ENCODE measurements at regions not wholly inside any gene's neighbourhood (a gene's known extent, or its start where the extent isn't known, plus 50 kb on each side); places are given as distances from the start of the nearest gene placed in this dataset.

DNA sequence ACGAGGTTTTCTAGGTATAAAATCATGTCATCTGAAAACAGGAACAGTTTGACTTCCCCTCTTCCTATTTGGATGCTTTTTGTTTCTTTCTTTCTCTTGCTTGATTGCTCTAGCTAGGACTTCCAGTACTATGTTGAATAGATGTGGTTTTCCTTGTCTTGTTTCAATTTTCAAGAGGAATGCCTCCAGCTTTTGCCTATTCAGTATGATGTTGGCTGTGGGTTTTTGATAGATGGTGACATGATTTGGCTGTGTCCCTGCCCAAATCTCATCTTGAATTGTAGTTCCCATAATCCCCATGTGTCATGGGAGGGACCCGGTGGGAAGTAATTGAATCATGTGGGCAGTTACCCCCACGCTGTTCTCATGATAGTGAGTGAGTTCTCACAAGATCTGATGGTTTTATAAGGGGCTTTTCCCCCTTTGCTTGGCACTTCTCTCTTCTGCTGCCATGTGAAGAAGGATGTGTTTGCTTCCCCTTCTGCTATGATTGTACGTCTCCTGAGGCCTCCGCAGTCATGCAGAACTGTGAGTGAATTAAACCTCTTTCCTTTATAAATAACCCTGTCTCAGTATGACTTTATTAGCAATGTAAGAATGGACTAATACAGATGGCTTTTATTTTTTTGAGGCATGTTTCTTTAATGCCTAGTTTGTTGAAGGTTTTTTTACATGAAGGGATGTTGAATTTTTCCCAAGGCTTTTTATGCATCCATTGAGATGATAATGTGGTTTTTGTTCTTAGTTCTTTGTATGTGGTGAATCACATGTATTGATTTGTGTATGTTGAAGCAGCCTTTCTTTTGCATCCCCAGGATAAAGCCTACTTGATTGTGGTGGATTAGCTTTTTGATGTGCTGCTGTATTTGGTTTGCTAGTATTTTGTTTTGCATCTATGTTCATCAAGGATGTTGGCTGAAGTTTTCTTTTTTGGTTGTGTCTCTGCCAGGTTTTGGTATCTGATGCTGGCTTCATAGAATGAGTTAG is 239.1 kb downstream of the THBS2 start:
- TF ChIP-seq, protein P1, sequence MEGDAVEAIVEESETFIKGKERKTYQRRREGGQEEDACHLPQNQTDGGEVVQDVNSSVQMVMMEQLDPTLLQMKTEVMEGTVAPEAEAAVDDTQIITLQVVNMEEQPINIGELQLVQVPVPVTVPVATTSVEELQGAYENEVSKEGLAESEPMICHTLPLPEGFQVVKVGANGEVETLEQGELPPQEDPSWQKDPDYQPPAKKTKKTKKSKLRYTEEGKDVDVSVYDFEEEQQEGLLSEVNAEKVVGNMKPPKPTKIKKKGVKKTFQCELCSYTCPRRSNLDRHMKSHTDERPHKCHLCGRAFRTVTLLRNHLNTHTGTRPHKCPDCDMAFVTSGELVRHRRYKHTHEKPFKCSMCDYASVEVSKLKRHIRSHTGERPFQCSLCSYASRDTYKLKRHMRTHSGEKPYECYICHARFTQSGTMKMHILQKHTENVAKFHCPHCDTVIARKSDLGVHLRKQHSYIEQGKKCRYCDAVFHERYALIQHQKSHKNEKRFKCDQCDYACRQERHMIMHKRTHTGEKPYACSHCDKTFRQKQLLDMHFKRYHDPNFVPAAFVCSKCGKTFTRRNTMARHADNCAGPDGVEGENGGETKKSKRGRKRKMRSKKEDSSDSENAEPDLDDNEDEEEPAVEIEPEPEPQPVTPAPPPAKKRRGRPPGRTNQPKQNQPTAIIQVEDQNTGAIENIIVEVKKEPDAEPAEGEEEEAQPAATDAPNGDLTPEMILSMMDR (conservative IDR thresholded peaks at IDR 0.05), result no peak
- Histone ChIP-seq H3K4me3 (ENCODE audit: low read length) (no peak overlapping the region), H3K27me3 (ENCODE audit: control insufficient read depth, insufficient read depth, low read length, poor library complexity, severe bottlenecking) (no peaks in the 10 kb centered on the region), H3K27ac (ENCODE audit: low read depth, low read length) (no peak overlapping the region), H3K9ac (ENCODE audit: extremely low read depth, low read length, poor library complexity, severe bottlenecking) (no peak overlapping the region), H3K36me3 (ENCODE audit: control insufficient read depth, insufficient read depth, low read length) (no peaks in the 10 kb centered on the region), H3K9me3 (ENCODE audit: control insufficient read depth, low read length) (peaks cover 10% of the 10 kb centered on the region), H3K4me1 (ENCODE audit: control insufficient read depth, insufficient read depth, low read length) (peaks cover 5% of the 10 kb centered on the region)
- Mint-ChIP-seq H3K27ac (no peak overlapping the region), H3K4me3 (no peak overlapping the region), H3K27me3 (ENCODE audit: insufficient read depth) (no peaks in the 10 kb centered on the region), H3K36me3 (ENCODE audit: low read depth) (no peaks in the 10 kb centered on the region), H3K9me3 (peaks cover 23% of the 10 kb centered on the region), H3K4me1 (no peaks in the 10 kb centered on the region)
- WGBS, 2 experiments (ENCODE audit: insufficient coverage in 1 of 2, insufficient read length in 1 of 2), result 85 to 86% methylated on average over 1 to 5 of the region's 5 CpGs
- no peak for DNase-seq

GRCh38 chr6:169009628-169010027 is 244.0 kb downstream of the THBS2 start:
- Mint-ChIP-seq H3K4me3 (no peak overlapping the region), H3K27ac (no peak overlapping the region), H3K4me1 (peaks cover 8% of the 10 kb centered on the region), H3K9me3 (peaks cover 25% of the 10 kb centered on the region), H3K27me3 (ENCODE audit: insufficient read depth) (no peaks in the 10 kb centered on the region), H3K36me3 (ENCODE audit: low read depth) (peaks cover 3% of the 10 kb centered on the region)
- Histone ChIP-seq H3K27ac (ENCODE audit: low read depth, low read length) (no peak overlapping the region), H3K36me3 (ENCODE audit: control insufficient read depth, insufficient read depth, low read length) (no peaks in the 10 kb centered on the region), H3K27me3 (ENCODE audit: control insufficient read depth, insufficient read depth, low read length, poor library complexity, severe bottlenecking) (no peaks in the 10 kb centered on the region), H3K4me1 (ENCODE audit: control insufficient read depth, insufficient read depth, low read length) (peaks cover 3% of the 10 kb centered on the region), H3K4me3 (ENCODE audit: low read length) (no peak overlapping the region), H3K9me3 (ENCODE audit: control insufficient read depth, low read length) (peaks cover 5% of the 10 kb centered on the region), H3K9ac (ENCODE audit: extremely low read depth, low read length, poor library complexity, severe bottlenecking) (no peak overlapping the region)
- TF ChIP-seq, protein P1 (conservative IDR thresholded peaks at IDR 0.05), result no peak
- 96 to 100% methylated on average over 2 to 3 of the region's 3 CpGs for WGBS, 2 experiments (ENCODE audit: insufficient coverage in 1 of 2, insufficient read length in 1 of 2)
- no peak for DNase-seq

DNA sequence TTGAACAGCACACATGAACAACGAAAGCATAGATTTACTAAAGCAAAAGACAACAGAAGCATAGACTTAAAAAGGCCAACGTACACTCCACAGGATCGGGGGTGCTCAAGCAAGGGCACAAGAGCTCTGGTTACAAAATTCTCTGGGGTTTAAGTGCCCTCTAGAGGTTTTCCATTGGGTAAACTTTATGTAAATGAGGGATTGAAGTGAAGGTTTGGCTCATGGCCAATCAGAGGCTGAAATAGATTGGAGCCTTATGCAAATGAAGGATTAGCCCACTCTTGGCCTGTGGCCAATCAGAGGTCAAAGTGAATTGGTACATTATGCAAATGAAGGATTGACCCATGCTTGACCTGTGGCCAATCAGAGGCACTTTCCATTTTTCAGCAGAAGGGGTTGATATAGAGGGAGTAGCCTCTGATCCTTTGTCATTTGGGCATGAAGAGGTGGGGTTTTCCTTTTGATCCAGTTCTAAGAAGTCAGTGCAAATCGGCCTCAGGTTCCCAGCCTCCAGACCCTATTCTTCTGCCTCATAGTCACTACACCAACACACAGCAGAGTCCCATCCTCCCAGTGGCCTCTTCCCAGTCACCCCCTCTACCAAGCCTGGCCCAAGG is 244.9 kb downstream of the THBS2 start:
- Mint-ChIP-seq H3K4me1 (peaks cover 8% of the 10 kb centered on the region), H3K27ac (no peak overlapping the region), H3K36me3 (ENCODE audit: low read depth) (peaks cover 5% of the 10 kb centered on the region), H3K4me3 (no peak overlapping the region), H3K9me3 (peaks cover 34% of the 10 kb centered on the region), H3K27me3 (ENCODE audit: insufficient read depth) (no peaks in the 10 kb centered on the region)
- Histone ChIP-seq H3K27me3 (ENCODE audit: control insufficient read depth, insufficient read depth, low read length, poor library complexity, severe bottlenecking) (no peaks in the 10 kb centered on the region), H3K36me3 (ENCODE audit: control insufficient read depth, insufficient read depth, low read length) (no peaks in the 10 kb centered on the region), H3K9ac (ENCODE audit: extremely low read depth, low read length, poor library complexity, severe bottlenecking) (no peak overlapping the region), H3K9me3 (ENCODE audit: control insufficient read depth, low read length) (peaks cover 14% of the 10 kb centered on the region), H3K27ac (ENCODE audit: low read depth, low read length) (no peak overlapping the region), H3K4me1 (ENCODE audit: control insufficient read depth, insufficient read depth, low read length) (peaks cover 3% of the 10 kb centered on the region), H3K4me3 (ENCODE audit: low read length) (peak overlapping the region; percentile 27)
- DNase-seq, result no peak
- WGBS, 2 experiments (ENCODE audit: insufficient coverage in 1 of 2, insufficient read length in 1 of 2), result 65% methylated on average over 4 of the region's 4 CpGs; no CpG with 5 or more reads in 1 of the 2 experiments
- TF ChIP-seq, protein P1 (conservative IDR thresholded peaks at IDR 0.05), result no peak

Measured in endodermal cell (in vitro differentiated cells).